GM19468 (cell line): ENCODE measurements at regions not wholly inside any gene's neighbourhood (a gene's known extent, or its start where the extent isn't known, plus 50 kb on each side); places are given as distances from the start of the nearest gene placed in this dataset.
"Not testable (repeated sequence)": the region's sequence is repeated elsewhere in the genome, so short reads cannot be mapped to it uniquely, and the experiment has no call there.

Experiments used
- ATAC-seq: cut with Tn5 transposase; IDR thresholded peaks from one replicate; pipeline ENCODE4 v1.9.1; 2021; ENCODE audit warnings: mild to moderate bottlenecking, moderate library complexity, moderate number of reproducible peaks; ENCODE audit not compliant: unreplicated experiment; ENCODE audit errors: extremely low read depth

- no peak for ATAC-seq
Observed at GRCh38 chr4:108425988-108426387, 194.4 kb upstream of the RPL34 start.

GRCh38 chr4:108417923-108418322 lies 202.5 kb upstream of the RPL34 start:
- ATAC-seq, result no peak

- ATAC-seq, result no peak
Observed at GRCh38 chr4:108416831-108417230, 203.5 kb upstream of the RPL34 start.

GRCh38 chr4:108415389-108415788 lies 205.0 kb upstream of the RPL34 start:
- no peak for ATAC-seq

GRCh38 chr4:108411836-108412235 lies 208.5 kb upstream of the RPL34 start:
- ATAC-seq, result no peak

- ATAC-seq, result not testable (repeated sequence)
Observed at GRCh38 chr4:108409691-108410090, 210.7 kb upstream of the RPL34 start.

- no peak for ATAC-seq
Observed at GRCh38 chr4:108405586-108405985, 214.8 kb upstream of the RPL34 start.

- no peak for ATAC-seq
Observed at GRCh38 chr4:108400309-108400708, 220.1 kb upstream of the RPL34 start.

GRCh38 chr4:108399610-108400265 lies 220.6 kb upstream of the RPL34 start:
- no peak for ATAC-seq

- no peak for ATAC-seq
Observed at GRCh38 chr4:108398836-108399235, 221.5 kb upstream of the RPL34 start.

GRCh38 chr4:108398316-108398715 lies 222.1 kb upstream of the RPL34 start:
- ATAC-seq, result no peak

GRCh38 chr4:108397850-108398249 lies 222.5 kb upstream of the RPL34 start:
- ATAC-seq, result no peak

GRCh38 chr4:108396900-108397497 lies 223.4 kb upstream of the RPL34 start:
- no peak for ATAC-seq

- ATAC-seq, result no peak
Observed at GRCh38 chr4:108395786-108396185, 224.6 kb upstream of the RPL34 start.

- ATAC-seq, result no peak
Observed at GRCh38 chr4:108393890-108394472, 225.2 kb upstream of the LEF1 start.

- ATAC-seq, result no peak
Observed at GRCh38 chr4:108391701-108392455, 223.1 kb upstream of the LEF1 start.

GRCh38 chr4:108385076-108385475 lies 216.3 kb upstream of the LEF1 start:
- no peak for ATAC-seq

- ATAC-seq, result no peak
Observed at GRCh38 chr4:108384544-108384943, 215.8 kb upstream of the LEF1 start.

- ATAC-seq, result no peak
Observed at GRCh38 chr4:108383157-108383556, 214.4 kb upstream of the LEF1 start.

GRCh38 chr4:108382751-108383150 lies 214.0 kb upstream of the LEF1 start:
- no peak for ATAC-seq

GRCh38 chr4:108378164-108378563 lies 209.4 kb upstream of the LEF1 start:
- ATAC-seq, result no peak
